WERI-Rb-1 (cell line): ENCODE measurements at regions not wholly inside any gene's neighbourhood (a gene's known extent, or its start where the extent isn't known, plus 50 kb on each side); places are given as distances from the start of the nearest gene placed in this dataset.

ENCODE experiments used
- DNase-seq: peaks from one replicate; pipeline ENCODE4 v3.0.0-alpha.2; 2020
- H3K27ac ChIP-seq: fragments of 250-450 bp; sonication (Bioruptor Pico); 2 replicates; pipeline ENCODE4 v1.5.1; 2020; ENCODE audit warnings: mild to moderate bottlenecking, moderate library complexity
- H3K27me3 ChIP-seq: fragments of 250-450 bp; sonication (Bioruptor Pico); 2 replicates; pipeline ENCODE4 v1.5.1; 2021; ENCODE audit warnings: mild to moderate bottlenecking, low read depth, moderate library complexity; ENCODE audit not compliant: insufficient read depth, severe bottlenecking
- H3K36me3 ChIP-seq: fragments of 250-450 bp; sonication (Bioruptor Pico); 2 replicates; pipeline ENCODE4 v1.5.1; 2020; ENCODE audit warnings: mild to moderate bottlenecking, moderate library complexity
- H3K4me3 ChIP-seq: 2 replicates; pipeline ENCODE4 v1.5.1; 2011; ENCODE audit warnings: low read depth, mild to moderate bottlenecking, control low read depth, low read length
- H3K9me3 ChIP-seq: fragments of 250-450 bp; sonication (Bioruptor Pico); 2 replicates; pipeline ENCODE4 v1.5.1; 2021; ENCODE audit warnings: mild to moderate bottlenecking, moderate library complexity; ENCODE audit not compliant: severe bottlenecking
- CTCF ChIP-seq: IDR thresholded peaks from 2 replicates; pipeline ENCODE4 v1.5.1; 2011; ENCODE audit warnings: low read depth, mild to moderate bottlenecking, control low read depth, inconsistent platforms, low read length

- TF ChIP-seq CTCF, result no peak
- no peak for DNase-seq
- Histone ChIP-seq H3K36me3 (no peaks in the 10 kb centered on the region), H3K4me3 (no peak overlapping the region), H3K27ac (no peak overlapping the region), H3K9me3 (no peaks in the 10 kb centered on the region), H3K27me3 (no peaks in the 10 kb centered on the region)
Measured at GRCh38 chr6:167572106-167572505, 247.2 kb downstream of the TTLL2 start.

GRCh38 chr6:167572841-167573271 is 248.0 kb downstream of the TTLL2 start:
- TF ChIP-seq CTCF, result no peak

GRCh38 chr6:167573461-167574215 is 248.8 kb downstream of the TTLL2 start:
- no peak overlapping the region for H3K4me3 ChIP-seq
- H3K27ac ChIP-seq, result no peak overlapping the region
- no peaks in the 10 kb centered on the region for H3K36me3 ChIP-seq
- no peaks in the 10 kb centered on the region for H3K9me3 ChIP-seq
- no peaks in the 10 kb centered on the region for H3K27me3 ChIP-seq
- no peak for DNase-seq
- TF ChIP-seq CTCF, result no peak

More at GRCh38 chr6:167572841-167573271, 248.0 kb downstream of the TTLL2 start:
- no peak overlapping the region for H3K4me3 ChIP-seq
- H3K36me3 ChIP-seq, result no peaks in the 10 kb centered on the region
- no peak overlapping the region for H3K27ac ChIP-seq
- no peaks in the 10 kb centered on the region for H3K9me3 ChIP-seq
- no peaks in the 10 kb centered on the region for H3K27me3 ChIP-seq
- no peak for DNase-seq

- no peak overlapping the region for H3K4me3 ChIP-seq
- H3K36me3 ChIP-seq, result no peaks in the 10 kb centered on the region
- H3K9me3 ChIP-seq, result no peaks in the 10 kb centered on the region
- no peak for TF ChIP-seq CTCF
- no peak overlapping the region for H3K27ac ChIP-seq
- H3K27me3 ChIP-seq, result no peaks in the 10 kb centered on the region
- DNase-seq, result no peak
Measured at GRCh38 chr6:167574431-167575151, 249.7 kb downstream of the TTLL2 start.

GRCh38 chr6:167575158-167575696 is 250.3 kb downstream of the TTLL2 start:
- no peak overlapping the region for H3K4me3 ChIP-seq
- H3K36me3 ChIP-seq, result no peaks in the 10 kb centered on the region
- H3K9me3 ChIP-seq, result no peaks in the 10 kb centered on the region
- H3K27ac ChIP-seq, result no peak overlapping the region
- no peak for DNase-seq
- TF ChIP-seq CTCF, result no peak
- H3K27me3 ChIP-seq, result no peaks in the 10 kb centered on the region
